HG02943 (cell line): ENCODE measurements at regions not wholly inside any gene's neighbourhood (a gene's known extent, or its start where the extent isn't known, plus 50 kb on each side); places are given as distances from the start of the nearest gene placed in this dataset.
"Not testable (repeated sequence)": the region's sequence is repeated elsewhere in the genome, so short reads cannot be mapped to it uniquely, and the experiment has no call there.

Experiments used
- ATAC-seq: cut with Tn5 transposase; IDR thresholded peaks from one replicate; pipeline ENCODE4 v1.9.1; 2021; ENCODE audit warnings: mild to moderate bottlenecking, low read depth, moderate library complexity; ENCODE audit not compliant: unreplicated experiment

DNA sequence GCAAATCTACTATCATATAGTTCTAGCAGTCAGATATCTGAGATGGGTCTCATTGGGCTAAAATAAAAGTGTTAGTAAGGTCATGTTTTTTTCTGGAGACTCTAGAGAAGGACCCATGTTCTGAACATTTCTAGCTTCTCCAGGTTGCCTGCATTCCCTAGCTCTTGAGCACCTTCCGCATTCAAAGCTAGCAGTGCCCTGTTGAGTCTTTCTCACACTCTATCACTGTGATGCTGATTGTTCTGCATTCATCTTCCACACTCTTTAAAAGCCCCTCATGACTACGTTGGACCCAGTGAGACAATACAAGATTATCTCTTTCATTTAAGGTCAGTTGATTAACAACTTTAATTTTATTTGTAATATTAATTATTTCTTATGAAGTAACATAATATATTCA is 433.3 kb upstream of the CHORDC1 start:
- no peak for ATAC-seq

GRCh38 chr11:90650153-90650552 is 427.3 kb upstream of the CHORDC1 start:
- ATAC-seq: no peak

GRCh38 chr11:90646706-90647105 is 423.9 kb upstream of the CHORDC1 start:
- no peak for ATAC-seq

DNA sequence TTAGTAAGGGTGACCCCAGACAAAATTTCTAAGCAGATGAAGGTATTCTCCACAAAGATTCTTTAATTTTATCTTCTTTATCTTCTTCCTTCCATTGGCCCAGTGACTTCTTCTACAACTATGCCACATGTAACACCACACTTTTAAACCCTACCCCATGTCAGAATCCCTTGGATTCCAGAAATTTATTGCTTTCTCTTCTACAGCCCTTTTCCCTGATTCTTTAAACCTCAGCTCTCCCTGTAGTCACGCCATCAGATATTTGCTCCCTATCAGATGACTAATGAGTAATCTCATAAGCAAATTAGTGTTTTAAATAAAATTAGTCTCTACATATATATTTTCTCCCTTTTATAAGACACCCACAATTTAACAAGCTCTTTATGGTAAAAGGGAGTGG is 423.4 kb upstream of the CHORDC1 start:
- no peak for ATAC-seq

DNA sequence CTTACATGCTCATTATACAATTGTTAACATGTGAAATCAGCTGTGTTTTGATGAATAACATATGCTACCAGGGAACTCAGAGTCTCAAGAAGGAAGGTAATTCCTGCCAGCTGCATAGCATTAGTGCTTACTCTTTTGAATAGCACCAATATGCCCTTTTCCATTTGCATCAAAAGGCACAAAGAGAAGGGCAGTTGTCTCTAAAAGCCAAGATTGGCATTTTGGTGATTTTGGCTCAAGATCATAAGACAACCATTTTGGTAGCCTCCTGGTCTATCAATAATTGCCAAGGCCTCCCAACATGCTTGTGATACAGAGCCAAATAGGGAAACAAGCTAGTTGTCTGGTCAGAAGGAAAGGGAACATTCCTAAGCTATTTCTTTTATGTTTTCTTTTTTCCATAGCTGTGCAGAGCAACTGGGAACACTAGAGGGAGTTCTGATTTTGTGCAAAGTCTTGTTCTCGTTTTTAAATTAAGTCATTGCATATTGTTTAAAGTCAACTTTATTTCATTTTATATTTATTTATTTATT is 416.7 kb upstream of the CHORDC1 start:
- ATAC-seq: no peak

GRCh38 chr11:90635886-90636285 is 413.0 kb upstream of the CHORDC1 start:
- no peak for ATAC-seq

- ATAC-seq: no peak
These were observed 412.3 kb upstream of the CHORDC1 start for GRCh38 chr11:90635151-90635550.

DNA sequence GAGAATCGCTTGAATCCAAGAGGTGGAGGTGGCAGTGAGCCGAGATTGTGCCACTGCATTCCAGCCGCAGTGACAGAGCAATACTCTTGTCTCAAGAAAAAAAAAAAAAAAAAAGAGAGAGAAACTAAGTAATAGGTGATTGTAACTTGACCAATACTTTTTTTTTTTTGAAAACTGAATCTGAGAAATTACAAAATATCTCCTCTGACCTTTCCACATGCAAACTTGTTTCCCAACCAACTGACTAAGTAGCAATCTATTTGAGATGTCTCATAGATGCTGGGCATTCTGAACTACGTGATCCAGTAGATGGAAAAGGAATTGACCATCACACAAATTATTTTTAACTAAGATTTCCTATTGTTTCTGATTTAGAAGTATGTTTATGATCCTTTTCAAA is 407.3 kb upstream of the CHORDC1 start:
- ATAC-seq: no peak

DNA sequence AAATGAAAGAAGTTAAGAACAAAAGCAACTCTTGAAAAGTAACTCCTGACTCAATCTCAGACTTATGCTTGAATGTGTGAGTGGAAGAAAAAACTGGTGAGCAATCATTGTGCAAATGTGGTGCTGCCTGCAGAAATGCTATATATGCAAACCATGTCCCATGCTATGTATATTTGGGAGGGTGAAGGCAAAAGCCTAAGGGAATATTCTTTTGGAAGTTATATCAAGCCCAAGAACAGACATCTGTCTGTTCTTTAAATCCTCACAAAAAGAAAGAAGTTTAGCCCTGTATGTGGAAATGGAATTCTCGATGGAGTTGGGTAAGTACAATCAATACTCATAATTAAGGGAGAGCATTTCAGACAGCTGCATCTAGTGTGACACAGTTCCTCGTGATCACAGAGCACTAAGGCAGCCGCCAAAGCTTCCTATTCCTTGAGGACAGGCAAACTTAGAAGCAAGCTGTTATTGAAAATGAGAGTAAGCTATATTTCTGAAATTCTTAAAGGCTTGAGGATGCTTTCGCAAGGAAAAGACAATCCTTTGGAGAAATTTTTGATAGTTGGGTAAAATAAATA is 406.5 kb upstream of the CHORDC1 start:
- ATAC-seq: no peak

DNA sequence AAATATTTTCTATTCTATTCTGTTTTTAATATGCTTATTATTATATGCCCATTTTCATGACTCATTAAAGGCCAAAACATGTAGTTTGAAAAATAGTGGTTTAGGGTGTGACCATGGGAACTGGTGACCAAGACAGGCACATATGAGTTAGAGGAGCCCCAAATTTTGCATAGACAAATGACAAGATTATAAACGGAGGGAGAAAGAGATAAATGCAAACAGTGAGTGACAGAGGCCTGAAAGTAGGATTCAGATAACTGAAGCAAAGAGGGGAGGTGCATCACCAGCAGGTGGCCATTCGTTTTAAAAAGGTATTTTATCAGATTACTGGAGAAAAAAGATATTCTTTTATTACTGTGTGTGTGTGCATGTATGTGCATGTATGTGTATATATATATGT is 391.5 kb upstream of the CHORDC1 start:
- no peak for ATAC-seq

DNA sequence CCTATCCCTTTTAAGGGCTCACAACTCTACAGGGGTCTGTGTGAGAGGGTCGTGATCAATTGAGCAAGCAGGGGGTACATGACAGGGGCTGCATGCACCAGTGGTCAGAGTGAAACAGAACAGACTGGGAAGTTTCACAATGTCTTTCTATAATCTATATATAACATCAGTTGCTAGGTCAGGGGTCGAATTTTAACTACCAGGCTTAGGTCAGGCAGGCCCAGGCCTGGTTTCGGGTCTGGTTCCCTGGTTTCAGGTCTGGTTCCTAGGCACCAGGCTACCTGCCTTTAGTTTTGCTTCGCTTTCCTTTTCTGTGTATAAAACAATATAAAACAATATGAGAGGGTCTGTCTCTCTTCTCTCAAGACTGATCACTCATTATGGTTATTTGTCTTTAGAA is 390.2 kb upstream of the CHORDC1 start:
- not testable (repeated sequence) for ATAC-seq

- no peak for ATAC-seq
These were observed 383.9 kb upstream of the CHORDC1 start for GRCh38 chr11:90606721-90607120.

DNA sequence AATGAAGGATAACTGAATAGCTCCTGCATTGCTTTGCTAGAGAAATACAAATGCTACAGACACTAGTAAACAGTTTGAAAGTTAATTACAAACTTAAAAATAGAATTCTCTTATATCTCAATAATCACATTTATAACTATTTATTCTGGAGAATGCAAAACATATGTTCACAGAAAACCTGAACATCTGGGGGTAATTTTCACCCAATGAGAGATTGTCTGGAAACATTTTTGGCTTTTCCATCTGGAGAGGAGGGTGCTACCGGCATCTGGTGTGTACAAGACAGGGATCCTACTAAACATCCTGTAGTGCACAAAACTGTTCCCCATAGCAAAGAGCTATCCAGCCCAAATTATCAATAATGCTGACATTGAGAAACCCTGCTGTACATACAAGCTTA is 378.4 kb upstream of the CHORDC1 start:
- no peak for ATAC-seq

- no peak for ATAC-seq
These were observed 371.8 kb upstream of the CHORDC1 start for GRCh38 chr11:90594658-90595057.

DNA sequence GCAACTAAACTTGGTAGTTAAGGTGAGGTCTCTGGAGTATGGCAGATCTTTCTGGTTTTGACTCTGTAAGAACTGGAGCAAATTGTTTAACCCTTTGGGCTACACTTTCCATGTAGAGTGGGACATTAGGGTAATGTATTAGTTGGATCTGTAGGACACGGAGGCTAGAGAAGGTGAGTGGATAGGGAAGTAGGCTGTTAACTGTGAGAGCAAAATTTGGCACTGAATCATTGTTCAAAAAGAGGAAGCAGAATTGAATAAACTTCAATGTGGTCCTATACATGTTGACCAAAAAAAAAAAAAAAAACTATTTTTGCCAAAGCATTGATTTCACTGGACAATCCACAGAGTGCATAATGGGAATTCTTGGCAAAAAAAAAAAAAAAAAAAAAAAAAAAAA is 370.2 kb upstream of the CHORDC1 start:
- ATAC-seq: no peak

GRCh38 chr11:90590286-90590685 is 367.4 kb upstream of the CHORDC1 start:
- ATAC-seq: no peak

- ATAC-seq: no peak
These were observed 366.9 kb upstream of the CHORDC1 start for GRCh38 chr11:90589735-90590134.

DNA sequence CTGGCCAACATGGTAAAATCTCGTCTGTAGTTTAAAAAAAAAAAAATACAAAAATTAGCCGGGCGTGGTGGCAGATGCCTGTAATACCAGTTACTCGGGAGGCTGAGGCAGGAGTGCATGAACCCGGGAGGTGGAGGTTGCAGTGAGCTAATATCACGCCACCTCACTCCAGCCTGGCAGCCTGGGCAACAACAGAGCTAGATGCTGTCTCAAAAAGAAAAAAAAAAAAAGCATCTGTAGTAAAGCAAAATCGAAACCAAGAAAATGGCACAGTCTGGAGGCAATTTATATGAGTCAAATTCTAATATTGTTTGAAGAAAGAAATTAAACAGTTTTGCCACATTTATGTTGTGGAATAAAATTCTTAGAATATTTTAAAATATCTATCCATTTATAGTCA is 365.0 kb upstream of the CHORDC1 start:
- no peak for ATAC-seq

- no peak for ATAC-seq
These were observed 362.6 kb upstream of the CHORDC1 start for GRCh38 chr11:90585491-90585890.

- not testable (repeated sequence) for ATAC-seq
These were observed 360.1 kb upstream of the CHORDC1 start for GRCh38 chr11:90582999-90583398.

- no peak for ATAC-seq
These were observed 341.7 kb upstream of the CHORDC1 start for GRCh38 chr11:90564531-90564930.

- ATAC-seq: no peak
These were observed 335.5 kb upstream of the CHORDC1 start for GRCh38 chr11:90558328-90558865.

GRCh38 chr11:90556606-90557005 is 333.8 kb upstream of the CHORDC1 start:
- ATAC-seq: no peak
